NCI-H82 treated with DMSO at 0.1 percent for 48 hours (cell line): ENCODE measurements at regions not wholly inside any gene's neighbourhood (a gene's known extent, or its start where the extent isn't known, plus 50 kb on each side); places are given as distances from the start of the nearest gene placed in this dataset.
"Not testable (repeated sequence)": the region's sequence is repeated elsewhere in the genome, so short reads cannot be mapped to it uniquely, and the experiment has no call there.

ENCODE experiments used
- DNase-seq: peaks from one replicate; lab custom pipeline; 2025; ENCODE audit not compliant: unreplicated experiment; lab: John Stamatoyannopoulos, UW

DNA sequence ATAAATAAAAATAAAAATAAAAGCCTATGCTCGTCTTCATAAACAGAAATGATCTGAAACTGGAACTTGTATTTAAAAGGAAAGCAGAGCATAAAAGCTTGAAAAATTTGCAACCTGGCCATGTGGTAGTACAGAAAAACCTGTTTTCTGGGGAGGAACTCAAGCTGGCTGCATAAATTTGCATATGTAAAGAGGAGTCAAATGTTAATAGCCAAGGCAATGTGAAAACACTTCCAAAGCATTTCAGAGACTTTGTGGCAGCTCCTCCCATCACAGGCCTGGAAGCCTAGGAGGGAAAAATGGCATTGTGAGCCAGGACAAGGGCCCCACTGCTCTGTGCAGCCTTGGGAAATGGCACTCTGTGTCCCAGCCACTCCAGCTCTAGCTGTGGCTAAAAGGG lies 727.9 kb upstream of the DIAPH2 start:
- DNase-seq: no peak

DNA sequence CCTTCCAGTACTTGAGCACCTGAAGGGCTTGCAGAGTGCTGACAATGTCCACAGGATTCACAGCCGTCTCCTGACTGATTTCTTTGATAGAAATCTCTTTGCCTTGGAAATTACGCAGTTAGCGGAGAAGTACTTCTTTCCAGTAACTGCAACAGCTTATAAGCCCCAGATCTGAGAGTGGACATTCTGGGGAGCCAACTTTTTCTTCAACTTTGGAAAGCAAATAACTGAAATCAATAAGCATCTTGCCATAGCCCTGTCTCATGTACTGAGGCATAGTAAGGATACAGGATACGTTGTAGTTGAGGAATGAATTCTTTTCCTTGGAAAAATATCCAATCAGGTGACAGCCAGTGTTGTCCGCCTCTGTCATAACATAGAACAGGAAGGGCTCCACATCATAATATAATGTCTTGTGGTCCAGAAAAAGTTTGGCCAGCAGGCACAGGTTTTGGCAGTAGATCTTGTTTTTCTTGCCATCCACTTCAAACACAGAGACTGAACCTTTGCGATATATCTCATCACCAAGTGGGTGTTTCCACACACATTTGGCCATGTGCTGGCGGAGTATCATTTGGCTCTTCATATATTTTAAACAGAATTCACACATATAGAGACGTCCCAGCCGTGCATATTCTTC lies 711.1 kb upstream of the DIAPH2 start:
- DNase-seq: not testable (repeated sequence)

DNA sequence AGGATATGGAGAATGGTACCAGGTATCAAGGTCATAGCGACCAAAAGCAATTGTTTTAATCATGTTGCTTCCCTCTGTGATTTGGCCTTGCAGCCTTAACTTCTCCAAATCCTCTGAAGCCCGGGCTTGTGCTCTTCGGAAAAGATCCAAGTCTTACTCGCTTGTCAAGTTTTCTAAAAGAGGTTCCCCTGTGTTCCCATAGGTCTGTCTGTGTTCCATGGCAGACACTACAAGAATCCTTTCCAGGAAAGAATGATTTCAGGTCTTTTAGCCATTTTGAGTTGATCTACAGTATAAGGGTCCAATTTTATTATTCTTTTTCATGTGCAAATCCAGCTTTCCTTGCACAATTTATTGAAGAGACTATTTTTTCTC lies 710.6 kb upstream of the DIAPH2 start:
- no peak for DNase-seq

DNA sequence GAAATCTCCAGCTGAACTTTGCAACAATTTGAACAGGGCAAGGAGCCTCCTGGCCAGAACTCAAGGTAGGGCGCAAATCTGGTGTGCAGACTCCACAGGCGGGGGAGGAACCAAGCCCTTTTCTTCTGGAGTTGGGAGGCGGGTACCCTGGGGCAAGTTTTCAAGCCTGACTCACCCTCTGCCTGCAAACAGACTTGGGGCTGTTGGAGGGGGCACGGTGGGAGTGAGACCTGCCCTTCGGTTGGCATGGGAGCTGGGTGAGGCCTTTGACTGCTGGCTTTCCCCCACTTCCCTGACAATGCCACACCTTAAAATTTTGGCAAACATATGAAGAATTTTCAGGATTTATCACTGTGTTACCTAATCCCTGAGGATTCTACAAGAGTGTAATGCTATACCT lies 709.8 kb upstream of the DIAPH2 start:
- DNase-seq: no peak

DNA sequence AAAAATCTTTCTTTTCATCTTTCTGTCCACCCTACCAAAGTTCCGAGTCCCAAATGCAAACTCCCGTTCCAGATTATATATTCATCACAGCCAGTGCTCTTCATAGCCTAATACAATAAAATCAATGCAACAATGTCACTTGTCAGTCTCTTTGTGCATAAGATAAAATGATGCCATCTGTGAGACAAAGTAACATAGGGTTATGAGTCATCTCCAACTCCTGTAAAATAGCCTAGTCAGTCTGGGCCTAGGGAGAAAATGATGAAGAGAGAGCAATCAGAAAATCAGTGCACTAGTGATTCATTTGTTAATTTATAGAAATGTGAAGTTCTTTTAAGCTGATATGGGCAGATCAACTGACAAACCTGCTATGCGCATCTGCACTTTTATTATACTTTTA lies 689.1 kb upstream of the DIAPH2 start:
- no peak for DNase-seq

DNA sequence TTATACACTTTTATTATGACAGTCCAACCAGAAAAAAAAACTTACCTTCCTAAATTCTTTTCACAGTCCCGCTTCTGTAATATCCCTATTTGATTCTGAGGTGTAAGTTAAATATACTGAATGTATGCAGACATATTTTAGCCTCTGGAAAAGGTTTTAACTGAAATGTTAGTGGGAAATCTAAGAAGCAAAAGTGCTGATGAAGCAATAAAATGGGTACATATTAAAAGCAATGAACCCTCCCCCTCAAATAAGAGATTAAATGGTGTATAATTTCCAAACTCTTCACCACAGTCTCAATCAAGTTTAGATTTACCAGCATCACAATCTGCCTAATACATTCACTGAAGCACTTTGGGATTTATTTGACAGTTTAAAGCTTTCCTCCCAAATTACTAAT lies 688.3 kb upstream of the DIAPH2 start:
- no peak for DNase-seq

DNA sequence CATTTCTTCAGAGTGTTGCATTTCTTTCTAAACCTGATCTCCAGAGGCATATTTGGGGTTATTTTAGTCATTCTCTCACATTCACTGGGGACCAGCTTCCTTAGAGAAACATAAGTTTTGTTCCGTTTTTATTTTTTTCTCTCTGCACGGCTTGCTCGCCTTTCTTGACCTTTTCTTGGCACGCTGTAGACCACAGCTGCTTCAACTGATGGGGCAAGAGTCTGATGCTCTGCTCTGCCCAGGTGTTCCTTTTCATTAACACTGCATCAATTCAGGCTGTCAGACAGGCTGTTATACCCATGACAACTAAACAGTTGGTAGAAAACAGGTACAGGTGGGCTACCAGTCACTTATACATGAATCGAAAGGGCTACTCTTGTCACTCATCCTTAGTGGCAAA lies 682.2 kb upstream of the DIAPH2 start:
- no peak for DNase-seq

DNA sequence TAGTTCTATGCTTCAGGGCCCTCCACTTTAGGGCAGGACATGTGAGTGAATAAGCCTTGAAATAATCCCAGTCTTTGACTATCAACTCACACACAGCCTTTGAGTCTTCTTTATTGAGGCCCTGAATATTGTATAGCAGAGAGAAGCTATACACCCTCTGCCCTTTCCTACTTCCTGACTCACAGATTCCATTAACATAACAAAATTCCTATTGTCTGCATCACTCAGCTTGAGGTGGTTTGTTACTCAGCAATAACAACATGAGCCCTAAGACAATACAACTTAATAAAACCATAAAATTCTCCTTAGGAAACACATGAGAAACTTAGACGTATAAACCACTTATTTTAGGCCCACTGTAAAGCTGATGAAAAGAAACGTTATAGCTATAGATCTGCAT lies 680.3 kb upstream of the DIAPH2 start:
- no peak for DNase-seq

DNA sequence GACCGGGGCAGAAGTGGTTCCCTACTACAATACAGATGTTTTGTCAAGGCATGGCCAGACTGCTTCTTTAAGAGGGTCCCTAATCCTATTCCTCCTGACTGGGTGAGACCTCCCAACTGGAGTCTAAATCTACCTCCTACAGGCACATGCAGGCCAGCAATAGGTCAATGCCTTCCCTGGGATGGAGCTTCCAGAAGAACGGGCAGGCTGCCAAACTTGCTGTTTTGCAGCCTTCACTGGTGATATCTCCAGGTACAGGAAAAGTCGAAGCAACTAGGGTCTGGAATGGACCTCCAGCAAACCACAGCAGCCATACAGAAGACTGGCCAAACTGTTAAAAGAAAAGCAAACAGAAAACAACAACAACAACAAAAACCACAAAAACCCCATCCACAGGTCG lies 678.4 kb upstream of the DIAPH2 start:
- DNase-seq: no peak

DNA sequence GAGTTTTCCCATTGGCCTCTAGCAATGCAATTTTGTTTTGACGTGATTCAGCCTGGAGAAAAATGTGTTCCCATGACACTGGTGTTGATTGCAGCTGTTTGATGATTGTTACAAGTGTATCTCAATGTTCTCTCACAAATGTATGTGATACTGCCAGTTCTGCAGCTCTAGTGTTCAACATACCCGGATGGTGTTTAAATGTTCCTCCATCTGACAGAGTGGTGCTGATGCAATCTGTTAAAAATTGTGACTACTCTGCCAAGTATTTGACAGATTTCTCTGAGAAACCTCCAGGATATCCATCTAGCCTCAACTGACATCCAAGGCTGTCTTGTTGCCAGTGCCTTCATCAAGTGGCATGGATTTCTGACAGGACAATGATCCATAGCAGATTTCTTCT lies 657.2 kb upstream of the DIAPH2 start:
- DNase-seq: no peak

DNA sequence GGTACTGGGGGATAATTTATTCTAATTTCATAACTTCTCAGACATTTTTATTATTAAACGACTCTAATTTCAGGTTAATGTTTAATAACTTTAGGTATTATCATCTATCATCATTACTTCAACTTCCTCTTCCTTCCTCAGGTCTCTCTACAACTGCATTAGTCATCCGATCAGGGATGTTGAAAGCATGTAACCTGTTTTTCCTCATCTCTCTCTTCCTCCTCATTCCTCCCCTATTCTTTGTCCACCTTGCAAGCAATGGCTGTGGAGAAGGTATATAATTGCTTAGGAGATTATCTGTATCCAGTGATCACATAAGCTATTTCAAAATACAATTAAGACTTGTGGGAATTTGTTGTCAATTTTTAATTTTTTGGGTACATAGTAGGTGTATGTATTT lies 632.6 kb upstream of the DIAPH2 start:
- no peak for DNase-seq

DNA sequence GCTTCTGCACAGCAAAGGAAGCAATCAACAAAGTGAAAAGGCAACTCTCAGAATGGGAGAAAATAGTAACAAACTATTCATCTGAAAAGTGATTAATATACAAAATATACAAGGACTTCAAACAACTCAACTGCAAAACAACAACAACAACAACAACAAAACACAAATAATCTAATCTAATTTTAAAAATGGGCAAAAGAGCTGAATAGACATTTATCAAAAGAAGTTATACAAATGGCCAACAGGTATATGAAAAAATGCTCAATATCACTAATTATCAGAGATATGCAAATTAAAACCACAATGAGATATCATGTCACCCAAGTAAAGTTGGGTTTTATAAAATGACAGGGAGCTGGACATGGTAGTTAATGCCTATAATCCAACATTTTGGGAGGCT lies 602.8 kb upstream of the DIAPH2 start:
- DNase-seq: no peak

DNA sequence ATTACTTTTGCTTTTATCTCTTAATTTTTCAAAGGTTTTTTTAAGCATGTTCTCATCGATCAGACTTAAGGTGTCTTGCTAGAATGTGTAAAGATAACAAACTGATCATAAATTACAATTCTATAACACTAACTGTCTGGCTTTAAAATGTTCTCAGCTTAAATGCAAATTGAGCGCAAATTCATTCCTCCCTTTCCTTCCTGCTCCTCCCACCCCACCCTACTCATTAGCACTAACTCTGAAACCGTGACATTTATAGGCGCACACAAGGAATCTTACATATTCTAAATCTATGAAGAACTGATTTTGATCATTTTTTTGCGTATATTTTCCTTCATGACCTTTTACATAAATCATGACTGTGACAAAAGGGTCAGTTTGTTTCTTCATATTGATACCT lies 590.0 kb upstream of the DIAPH2 start:
- DNase-seq: no peak

DNA sequence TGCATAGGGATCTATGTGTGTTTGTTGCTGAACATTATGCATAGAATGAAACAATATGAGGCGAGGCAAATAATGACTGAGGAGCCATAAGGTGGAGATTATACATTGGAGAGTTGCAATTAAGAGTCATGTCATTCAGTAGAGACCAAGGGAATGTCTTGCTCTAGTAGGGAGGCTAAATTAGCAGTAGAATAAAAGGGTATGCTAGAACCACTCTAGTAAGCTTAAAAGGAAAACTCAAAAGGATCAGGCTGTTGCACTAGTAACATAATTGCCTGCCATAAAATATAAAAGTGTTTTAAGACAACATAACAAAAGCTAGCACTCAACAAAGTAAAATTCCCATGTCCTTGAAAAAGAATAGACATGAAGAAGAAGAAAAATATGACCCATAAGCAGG lies 586.2 kb upstream of the DIAPH2 start:
- DNase-seq: no peak

DNA sequence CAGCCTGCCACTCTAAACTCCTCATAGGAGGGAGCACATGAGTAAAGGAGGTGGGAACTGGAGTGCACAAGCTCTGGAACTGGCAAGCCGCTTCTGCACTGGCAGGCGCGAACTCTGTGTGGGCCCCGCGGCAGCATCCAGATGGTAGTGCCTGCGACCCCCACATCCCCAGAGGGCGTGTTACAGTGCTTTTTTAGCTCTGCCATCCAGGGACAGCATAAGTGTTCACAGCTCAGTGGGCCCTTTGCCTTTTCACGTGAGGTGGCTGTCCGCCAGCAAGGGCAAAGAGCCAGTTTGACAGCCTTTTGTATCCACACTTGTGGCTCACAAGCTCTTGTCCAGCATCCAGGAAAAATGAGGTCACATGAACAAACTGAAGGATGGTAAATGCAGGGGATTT lies 581.6 kb upstream of the DIAPH2 start:
- DNase-seq: no peak

DNA sequence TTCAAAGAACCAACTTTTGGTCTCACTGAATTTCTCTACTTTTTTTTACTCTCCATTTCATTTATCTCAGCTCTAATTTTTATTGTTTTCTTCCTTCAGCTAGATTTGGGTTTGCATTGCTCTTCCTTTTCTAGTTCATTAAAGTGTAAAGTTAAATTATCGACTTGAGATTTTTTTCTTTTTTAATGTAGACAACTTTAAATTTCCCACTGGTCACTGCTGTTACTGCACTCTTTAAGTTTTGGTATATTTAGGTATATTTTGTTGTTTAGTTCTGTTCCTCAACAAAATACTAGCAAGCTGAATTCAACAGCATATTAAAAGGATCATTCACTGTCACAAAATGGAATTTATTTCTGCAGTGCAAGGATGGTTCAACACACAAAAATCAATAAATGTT lies 572.0 kb upstream of the DIAPH2 start:
- no peak for DNase-seq

DNA sequence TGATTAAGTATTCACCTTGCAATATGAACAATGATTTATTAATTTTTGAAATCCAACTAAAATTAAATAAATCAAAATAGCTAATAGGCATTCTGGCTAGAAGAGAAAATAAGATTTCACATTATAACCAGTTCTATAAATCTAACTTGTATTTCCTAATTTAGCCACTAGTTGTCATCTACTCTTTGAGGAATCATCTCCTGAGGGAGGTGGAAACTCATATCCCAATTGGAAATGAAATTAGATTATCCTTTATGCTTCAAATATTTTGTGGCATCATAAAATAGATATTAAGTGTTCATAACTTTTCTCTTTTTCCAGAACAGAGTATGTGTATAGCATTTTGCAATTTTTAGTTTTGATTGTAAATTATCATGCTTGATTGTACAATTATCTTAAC lies 558.5 kb upstream of the DIAPH2 start:
- no peak for DNase-seq

DNA sequence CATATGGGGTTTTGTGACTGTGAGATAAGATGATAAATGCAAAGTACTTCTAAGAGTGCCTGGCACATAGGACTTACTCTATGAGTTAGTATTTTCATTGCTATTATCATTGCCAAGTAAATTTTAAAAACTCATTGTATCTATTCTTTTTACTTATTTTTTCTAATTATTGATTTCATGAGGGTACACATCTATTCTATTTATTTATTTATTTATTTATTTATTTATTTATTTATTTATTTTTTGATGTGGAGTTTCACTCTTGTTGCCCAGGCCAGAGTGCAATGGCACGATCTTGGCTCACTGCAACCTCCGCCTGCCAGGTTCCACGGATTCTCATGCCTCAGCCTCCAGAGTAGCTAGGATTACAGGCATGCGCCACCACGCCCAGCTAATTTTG lies 556.6 kb upstream of the DIAPH2 start:
- not testable (repeated sequence) for DNase-seq

DNA sequence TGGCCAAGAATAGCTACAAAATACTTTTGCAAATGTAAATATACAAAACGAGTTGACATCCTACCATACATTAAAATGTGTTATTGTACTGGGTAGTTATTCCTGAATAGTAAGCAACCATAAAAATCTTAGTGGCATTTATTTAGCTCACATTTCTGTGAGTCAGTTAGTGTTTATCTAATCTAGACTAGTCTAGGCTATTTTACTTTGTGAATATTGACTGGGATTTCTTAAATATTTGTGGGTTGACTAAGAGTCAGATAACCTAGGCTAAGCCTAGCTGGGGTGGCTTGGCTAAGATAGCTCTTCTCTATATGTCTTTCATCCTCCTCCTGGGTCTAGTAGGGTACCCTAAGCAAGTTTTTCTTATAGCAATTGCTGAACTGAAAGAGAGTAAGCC lies 543.8 kb upstream of the DIAPH2 start:
- DNase-seq: no peak

DNA sequence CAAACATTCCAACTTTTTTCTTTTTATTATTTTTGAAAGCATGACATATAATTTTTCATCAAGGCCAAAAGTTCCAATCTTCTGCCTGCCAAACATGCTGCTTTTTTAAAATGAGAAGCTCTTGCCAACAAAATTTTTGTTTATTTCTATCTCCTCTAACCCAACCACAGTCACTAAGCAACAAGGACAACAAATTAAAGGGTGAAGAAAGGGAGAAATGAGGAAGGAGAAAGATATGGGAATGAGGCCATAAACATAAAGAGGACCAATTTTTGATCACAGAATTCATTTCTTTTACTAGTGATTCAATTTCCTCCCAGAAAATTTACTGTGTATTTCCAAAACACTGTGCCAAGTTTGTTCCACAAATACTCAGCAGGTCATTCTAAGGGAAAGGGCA lies 537.0 kb upstream of the DIAPH2 start:
- no peak for DNase-seq

DNA sequence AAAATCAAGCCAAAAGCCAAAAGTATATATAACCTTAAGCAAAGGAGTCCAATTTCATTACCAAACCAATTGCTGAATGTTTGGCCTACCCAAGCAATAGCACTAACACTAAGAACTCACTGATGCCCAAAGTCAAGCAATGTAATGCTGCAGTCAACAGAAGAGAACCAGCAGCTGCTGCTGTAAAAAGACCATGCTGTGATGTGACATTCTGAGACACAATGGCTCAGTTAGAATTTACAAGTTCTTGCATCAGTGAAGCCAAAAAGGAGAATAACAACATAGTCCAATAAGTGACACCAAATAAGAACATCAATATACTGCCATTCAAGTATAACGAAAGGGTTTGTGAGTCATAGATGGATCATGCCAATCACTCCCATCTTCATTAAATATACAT lies 514.0 kb upstream of the DIAPH2 start:
- no peak for DNase-seq

DNA sequence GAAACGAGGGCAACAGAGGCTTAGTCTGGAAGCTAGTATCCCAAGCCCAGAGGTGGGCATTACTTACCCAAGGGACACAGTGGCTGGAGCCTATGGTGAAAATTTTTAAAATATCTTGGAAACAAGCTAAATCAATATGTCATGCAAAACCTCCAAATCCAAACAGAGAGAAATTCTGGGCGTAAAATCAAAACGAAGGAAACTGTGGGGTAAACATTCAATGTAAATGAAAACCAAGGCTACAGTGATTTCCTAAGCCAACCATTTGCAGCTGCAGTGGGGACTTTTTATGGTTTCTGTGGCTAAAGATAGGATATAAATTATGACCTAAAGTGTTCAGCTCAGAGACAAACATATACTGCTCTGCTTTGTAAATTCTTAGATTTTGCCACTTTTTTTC lies 507.7 kb upstream of the DIAPH2 start:
- no peak for DNase-seq

DNA sequence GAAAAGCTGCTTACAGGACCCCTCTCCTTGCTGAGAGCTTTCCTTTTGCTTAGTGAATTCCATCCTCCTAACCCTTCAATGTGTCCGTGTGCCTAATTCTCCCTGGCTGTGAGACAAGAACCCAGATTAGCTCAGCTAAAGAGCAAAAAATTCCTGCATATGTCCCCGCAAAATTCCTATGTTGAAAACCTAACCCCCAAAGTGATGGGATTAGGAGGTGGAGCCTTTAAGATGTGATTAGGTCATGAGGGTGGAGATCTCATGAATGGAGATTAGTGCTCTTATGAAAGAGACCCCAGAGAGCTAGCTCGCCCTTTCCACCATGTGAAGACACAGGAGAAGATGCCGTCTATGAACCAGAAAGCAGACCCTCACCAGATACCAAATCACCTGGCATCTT lies 503.0 kb upstream of the DIAPH2 start:
- DNase-seq: no peak

DNA sequence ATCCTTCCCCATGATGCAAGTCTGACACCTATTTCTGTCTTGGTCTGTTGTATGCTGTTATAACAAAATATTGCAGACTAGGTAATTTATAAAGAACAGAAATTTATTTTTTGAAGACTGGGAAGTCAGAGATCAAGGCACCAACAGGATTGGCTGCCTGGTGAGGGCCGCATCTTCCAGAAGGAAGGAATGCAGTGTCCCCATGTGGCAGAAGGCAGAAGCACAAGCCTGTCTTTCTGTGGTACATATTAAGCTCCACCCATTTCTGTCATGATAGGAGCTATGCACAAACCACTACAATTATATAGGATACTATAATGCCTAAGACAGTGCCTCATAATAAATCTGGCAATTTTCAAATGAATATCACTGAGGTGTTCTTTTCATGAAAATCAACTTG lies 502.3 kb upstream of the DIAPH2 start:
- no peak for DNase-seq
